ENCODE measurements at regions not wholly inside any gene's neighbourhood (a gene's known extent, or its start where the extent isn't known, plus 50 kb on each side); places are given as distances from the start of the nearest gene placed in this dataset.

DNA sequence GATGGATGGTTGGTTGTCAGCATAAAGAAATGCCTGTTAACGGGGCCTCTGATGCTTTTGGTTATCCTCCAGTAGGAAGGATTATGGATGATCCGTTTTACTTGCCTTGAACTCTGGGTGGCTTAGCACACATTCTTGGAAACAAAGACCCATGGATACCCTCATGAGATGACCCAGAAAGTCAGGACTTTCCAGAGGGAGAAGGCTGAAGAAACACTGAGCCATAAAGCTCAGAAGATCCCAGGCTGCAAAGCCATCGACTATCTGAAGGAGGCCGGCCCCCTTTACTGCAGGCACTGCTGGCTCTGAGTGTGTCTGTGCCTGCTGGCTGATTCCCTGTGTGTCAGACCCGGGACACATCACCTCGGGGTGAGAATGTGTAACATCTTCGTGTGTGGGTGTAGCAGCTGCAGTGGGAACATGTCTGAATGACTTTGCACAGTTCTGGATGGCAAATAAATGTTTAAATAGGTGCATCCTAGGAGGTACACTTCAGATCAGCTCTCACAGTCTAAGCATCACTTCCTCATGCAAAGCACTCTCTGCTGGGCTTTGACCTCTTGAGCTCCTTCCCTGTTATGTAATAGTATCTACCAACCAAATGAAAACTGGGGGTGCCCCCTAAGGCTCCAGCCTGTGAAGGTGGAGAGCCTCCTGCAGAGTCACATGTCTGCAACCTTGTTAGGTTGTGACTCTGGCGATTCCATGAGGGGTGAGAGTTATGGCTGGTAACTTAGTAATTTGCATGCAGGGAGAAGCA, 1084.9 kb downstream of the TBC1D22A start:
- Mint-ChIP-seq H3K36me3 (ENCODE audit: low read depth) (no peaks in the 10 kb centered on the region; the same call in 2 of the 3 replicates), H3K9me3 (peaks cover 21% of the 10 kb centered on the region), H3K4me1 (no peaks in the 10 kb centered on the region), H3K27ac (no peak overlapping the region), H3K27me3 (ENCODE audit: insufficient read depth, low read depth, poor library complexity) (peaks cover 4% of the 10 kb centered on the region), H3K4me3 (no peak overlapping the region)
- H3K27ac ChIP-seq (ENCODE audit: low read depth) = no peak overlapping the region
- no peak for ATAC-seq
- DNase-seq (ENCODE audit: low spot score) = no peak
- H2AFZ ChIP-seq = no peak overlapping the region
- H4K20me1 ChIP-seq (replicated peaks; ENCODE audit: insufficient read depth) = no peaks in the 10 kb centered on the region
- H3K4me2 ChIP-seq = no peak overlapping the region
- no peak for TF ChIP-seq JUNB (IDR thresholded peaks at IDR 0.05; ENCODE audit: unreplicated experiment)
- TF ChIP-seq, protein P1, sequence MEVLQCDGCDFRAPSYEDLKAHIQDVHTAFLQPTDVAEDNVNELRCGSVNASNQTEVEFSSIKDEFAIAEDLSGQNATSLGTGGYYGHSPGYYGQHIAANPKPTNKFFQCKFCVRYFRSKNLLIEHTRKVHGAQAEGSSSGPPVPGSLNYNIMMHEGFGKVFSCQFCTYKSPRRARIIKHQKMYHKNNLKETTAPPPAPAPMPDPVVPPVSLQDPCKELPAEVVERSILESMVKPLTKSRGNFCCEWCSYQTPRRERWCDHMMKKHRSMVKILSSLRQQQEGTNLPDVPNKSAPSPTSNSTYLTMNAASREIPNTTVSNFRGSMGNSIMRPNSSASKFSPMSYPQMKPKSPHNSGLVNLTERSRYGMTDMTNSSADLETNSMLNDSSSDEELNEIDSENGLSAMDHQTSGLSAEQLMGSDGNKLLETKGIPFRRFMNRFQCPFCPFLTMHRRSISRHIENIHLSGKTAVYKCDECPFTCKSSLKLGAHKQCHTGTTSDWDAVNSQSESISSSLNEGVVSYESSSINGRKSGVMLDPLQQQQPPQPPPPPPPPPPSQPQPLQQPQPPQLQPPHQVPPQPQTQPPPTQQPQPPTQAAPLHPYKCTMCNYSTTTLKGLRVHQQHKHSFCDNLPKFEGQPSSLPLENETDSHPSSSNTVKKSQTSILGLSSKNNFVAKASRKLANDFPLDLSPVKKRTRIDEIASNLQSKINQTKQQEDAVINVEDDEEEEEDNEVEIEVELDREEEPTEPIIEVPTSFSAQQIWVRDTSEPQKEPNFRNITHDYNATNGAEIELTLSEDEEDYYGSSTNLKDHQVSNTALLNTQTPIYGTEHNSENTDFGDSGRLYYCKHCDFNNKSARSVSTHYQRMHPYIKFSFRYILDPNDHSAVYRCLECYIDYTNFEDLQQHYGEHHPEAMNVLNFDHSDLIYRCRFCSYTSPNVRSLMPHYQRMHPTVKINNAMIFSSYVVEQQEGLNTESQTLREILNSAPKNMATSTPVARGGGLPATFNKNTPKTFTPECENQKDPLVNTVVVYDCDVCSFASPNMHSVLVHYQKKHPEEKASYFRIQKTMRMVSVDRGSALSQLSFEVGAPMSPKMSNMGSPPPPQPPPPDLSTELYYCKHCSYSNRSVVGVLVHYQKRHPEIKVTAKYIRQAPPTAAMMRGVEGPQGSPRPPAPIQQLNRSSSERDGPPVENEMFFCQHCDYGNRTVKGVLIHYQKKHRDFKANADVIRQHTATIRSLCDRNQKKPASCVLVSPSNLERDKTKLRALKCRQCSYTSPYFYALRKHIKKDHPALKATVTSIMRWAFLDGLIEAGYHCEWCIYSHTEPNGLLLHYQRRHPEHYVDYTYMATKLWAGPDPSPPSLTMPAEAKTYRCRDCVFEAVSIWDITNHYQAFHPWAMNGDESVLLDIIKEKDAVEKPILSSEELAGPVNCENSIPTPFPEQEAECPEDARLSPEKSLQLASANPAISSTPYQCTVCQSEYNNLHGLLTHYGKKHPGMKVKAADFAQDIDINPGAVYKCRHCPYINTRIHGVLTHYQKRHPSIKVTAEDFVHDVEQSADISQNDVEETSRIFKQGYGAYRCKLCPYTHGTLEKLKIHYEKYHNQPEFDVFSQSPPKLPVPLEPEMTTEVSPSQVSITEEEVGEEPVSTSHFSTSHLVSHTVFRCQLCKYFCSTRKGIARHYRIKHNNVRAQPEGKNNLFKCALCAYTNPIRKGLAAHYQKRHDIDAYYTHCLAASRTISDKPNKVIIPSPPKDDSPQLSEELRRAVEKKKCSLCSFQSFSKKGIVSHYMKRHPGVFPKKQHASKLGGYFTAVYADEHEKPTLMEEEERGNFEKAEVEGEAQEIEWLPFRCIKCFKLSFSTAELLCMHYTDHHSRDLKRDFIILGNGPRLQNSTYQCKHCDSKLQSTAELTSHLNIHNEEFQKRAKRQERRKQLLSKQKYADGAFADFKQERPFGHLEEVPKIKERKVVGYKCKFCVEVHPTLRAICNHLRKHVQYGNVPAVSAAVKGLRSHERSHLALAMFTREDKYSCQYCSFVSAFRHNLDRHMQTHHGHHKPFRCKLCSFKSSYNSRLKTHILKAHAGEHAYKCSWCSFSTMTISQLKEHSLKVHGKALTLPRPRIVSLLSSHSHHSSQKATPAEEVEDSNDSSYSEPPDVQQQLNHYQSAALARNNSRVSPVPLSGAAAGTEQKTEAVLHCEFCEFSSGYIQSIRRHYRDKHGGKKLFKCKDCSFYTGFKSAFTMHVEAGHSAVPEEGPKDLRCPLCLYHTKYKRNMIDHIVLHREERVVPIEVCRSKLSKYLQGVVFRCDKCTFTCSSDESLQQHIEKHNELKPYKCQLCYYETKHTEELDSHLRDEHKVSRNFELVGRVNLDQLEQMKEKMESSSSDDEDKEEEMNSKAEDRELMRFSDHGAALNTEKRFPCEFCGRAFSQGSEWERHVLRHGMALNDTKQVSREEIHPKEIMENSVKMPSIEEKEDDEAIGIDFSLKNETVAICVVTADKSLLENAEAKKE (CRISPR knock-in tag; IDR thresholded peaks at IDR 0.05) = no peak
- TF ChIP-seq CREB1 (CRISPR knock-in tag; IDR thresholded peaks at IDR 0.05; ENCODE audit: low read depth) = no peak
- TF ChIP-seq ZNF114 (CRISPR knock-in tag; IDR thresholded peaks at IDR 0.05) = no peak
- TF ChIP-seq, protein P2, sequence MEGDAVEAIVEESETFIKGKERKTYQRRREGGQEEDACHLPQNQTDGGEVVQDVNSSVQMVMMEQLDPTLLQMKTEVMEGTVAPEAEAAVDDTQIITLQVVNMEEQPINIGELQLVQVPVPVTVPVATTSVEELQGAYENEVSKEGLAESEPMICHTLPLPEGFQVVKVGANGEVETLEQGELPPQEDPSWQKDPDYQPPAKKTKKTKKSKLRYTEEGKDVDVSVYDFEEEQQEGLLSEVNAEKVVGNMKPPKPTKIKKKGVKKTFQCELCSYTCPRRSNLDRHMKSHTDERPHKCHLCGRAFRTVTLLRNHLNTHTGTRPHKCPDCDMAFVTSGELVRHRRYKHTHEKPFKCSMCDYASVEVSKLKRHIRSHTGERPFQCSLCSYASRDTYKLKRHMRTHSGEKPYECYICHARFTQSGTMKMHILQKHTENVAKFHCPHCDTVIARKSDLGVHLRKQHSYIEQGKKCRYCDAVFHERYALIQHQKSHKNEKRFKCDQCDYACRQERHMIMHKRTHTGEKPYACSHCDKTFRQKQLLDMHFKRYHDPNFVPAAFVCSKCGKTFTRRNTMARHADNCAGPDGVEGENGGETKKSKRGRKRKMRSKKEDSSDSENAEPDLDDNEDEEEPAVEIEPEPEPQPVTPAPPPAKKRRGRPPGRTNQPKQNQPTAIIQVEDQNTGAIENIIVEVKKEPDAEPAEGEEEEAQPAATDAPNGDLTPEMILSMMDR (conservative IDR thresholded peaks at IDR 0.05; ENCODE audit: low read depth in 2 of 2) = no peak
- H3K36me3 ChIP-seq (ENCODE audit: insufficient read depth) = no peaks in the 10 kb centered on the region; the same call in 1 of the 2 replicates
- no peak overlapping the region; the same call in 1 of the 2 replicates for H3K4me3 ChIP-seq
- H3K79me2 ChIP-seq (replicated peaks; ENCODE audit: insufficient read depth) = no peaks in the 10 kb centered on the region
- H3K27me3 ChIP-seq (ENCODE audit: insufficient read depth) = no peaks in the 10 kb centered on the region
- no peaks in the 10 kb centered on the region for H3F3A ChIP-seq (replicated peaks; ENCODE audit: low read depth)
- no peaks in the 10 kb centered on the region for H3K9me2 ChIP-seq (ENCODE audit: insufficient read depth)
- H3K4me1 ChIP-seq (ENCODE audit: insufficient read depth) = no peaks in the 10 kb centered on the region

Measured in GM23338 (cell line).